WTC11 (cell line): ENCODE measurements at regions not wholly inside any gene's neighbourhood (a gene's known extent, or its start where the extent isn't known, plus 50 kb on each side); places are given as distances from the start of the nearest gene placed in this dataset.

Experiments
- ATF3 ChIP-seq: sonication (generic); formaldehyde crosslinking; conservative IDR thresholded peaks from 2 replicates; pipeline ENCODE4 v1.8.1; 2022; ENCODE audit warnings: mild to moderate bottlenecking, missing genetic modification reagents
- CREM ChIP-seq: sonication (generic); formaldehyde crosslinking; IDR thresholded peaks from 2 replicates; pipeline ENCODE4 v1.8.1; 2022; ENCODE audit warnings: mild to moderate bottlenecking, missing genetic modification reagents, moderate library complexity
- CTCF ChIP-seq: fragments of 200-600 bp; IDR thresholded peaks from 2 replicates; pipeline ENCODE4 v1.8.0; 2022; ENCODE audit warnings: antibody characterized with exemption
- MAX ChIP-seq: sonication (generic); formaldehyde crosslinking; IDR thresholded peaks from 2 replicates; pipeline ENCODE4 v1.8.0; 2022; ENCODE audit warnings: mild to moderate bottlenecking, missing genetic modification reagents
- PREB ChIP-seq: sonication (generic); formaldehyde crosslinking; IDR thresholded peaks from 2 replicates; pipeline ENCODE4 v1.8.1; 2022; ENCODE audit warnings: mild to moderate bottlenecking, missing genetic modification reagents, moderate library complexity, borderline replicate concordance
- SMAD4 ChIP-seq: sonication (generic); formaldehyde crosslinking; IDR thresholded peaks from 2 replicates; pipeline ENCODE4 v1.8.0; 2022; ENCODE audit warnings: mild to moderate bottlenecking, missing genetic modification reagents
- USF2 ChIP-seq: sonication (generic); formaldehyde crosslinking; IDR thresholded peaks from 2 replicates; pipeline ENCODE4 v1.8.1; 2023; ENCODE audit warnings: mild to moderate bottlenecking, missing genetic modification reagents, moderate library complexity
- ZNF532 ChIP-seq: fragments of 250-450 bp; sonication (Bioruptor Pico); IDR thresholded peaks from 2 replicates; pipeline ENCODE4 v1.9.0; 2021; ENCODE audit warnings: mild to moderate bottlenecking, borderline replicate concordance

- TF ChIP-seq USF2 (no peak), CTCF (no peak), PREB (CRISPR knock-in tag) (no peak), ATF3 (no peak), SMAD4 (CRISPR knock-in tag) (no peak), MAX (CRISPR knock-in tag) (no peak), ZNF532 (CRISPR knock-in tag) (no peak), CREM (CRISPR knock-in tag) (no peak)
Observed at GRCh38 chr13:70769817-70770216, 661.6 kb upstream of the KLHL1 start.
